ENCODE measurements at regions not wholly inside any gene's neighbourhood (a gene's known extent, or its start where the extent isn't known, plus 50 kb on each side); places are given as distances from the start of the nearest gene placed in this dataset.

DNA sequence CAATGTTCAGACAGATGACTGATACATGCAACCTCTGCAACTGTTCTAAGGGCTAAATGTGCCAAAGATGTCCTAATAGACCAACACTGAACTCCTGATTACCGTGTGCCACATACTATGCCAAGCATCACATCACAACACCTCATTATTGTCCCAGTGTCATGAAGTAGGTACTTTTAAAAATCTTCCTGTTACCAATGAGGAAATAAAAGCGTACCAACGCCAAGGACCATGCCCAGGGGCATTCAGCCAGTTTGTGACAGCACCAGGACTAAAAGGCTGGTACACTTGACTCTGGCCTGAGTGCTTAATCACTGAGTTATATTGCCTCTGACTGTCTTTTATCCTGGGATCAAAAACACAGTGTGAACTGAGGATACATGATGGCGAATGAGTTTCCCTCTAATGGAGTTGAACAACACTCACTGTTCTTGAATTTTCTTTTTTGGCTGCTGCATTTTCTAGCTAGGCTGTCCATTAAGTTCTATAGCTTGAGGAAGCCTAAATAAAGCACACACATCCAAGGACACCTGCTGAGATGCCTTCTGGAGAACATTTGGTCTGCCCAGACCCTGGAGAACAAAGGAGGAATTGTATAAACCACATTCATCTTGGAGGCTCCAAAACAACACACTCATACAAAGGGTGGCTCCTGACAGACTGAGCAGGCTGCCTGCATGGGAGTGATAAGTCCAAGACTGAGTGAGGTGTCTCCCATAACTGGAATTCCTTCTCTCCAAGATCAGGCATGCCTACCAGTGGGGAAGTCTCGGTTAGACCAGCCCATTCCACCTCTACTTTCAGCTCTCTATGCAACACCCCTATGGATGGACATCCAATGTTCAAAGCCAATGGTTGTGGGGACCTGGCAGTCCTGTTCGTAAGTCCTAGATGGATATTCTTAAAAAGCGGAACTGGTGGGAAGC lies 126.7 kb upstream of the PRICKLE2 start:
- no peak for DNase-seq

DNA sequence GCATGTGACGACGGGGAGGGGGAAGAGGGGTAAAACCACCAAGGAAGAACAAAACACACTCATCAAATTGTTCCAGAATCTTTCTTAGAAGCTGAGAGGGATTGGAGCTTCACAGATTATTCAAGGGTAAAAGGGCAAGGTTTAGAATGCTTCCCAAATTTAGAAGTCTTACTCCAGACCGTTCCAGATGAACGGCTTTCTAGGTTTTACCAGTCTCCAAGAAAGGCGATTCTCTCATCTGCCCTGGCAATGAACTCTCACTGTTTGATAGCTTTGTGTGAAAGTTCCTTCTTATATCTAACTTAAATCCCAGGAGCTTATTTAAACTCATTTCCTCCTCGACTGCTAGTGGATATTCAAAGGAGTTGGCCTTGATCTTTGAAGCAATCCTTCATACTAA lies 124.3 kb upstream of the PRICKLE2 start:
- DNase-seq: no peak

DNA sequence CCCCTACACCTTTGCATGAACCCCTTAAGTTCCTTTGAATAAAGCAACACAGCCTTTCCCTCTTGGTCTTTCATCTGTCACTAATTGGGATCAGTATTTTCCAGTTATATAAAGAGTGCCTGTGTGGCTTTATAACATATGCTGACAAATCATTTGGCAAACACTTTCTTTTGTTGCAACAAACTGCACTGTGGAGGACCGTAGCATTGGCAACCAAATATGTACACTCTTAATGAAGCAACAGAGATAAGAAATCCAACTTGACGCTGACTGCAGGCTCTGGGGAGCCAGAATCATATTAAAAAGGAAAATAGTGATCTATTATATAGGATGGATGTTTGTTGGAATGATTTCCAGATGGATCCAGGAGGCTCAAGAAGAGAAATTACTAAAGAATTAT lies 120.1 kb upstream of the PRICKLE2 start:
- DNase-seq: peak; percentile 45

DNA sequence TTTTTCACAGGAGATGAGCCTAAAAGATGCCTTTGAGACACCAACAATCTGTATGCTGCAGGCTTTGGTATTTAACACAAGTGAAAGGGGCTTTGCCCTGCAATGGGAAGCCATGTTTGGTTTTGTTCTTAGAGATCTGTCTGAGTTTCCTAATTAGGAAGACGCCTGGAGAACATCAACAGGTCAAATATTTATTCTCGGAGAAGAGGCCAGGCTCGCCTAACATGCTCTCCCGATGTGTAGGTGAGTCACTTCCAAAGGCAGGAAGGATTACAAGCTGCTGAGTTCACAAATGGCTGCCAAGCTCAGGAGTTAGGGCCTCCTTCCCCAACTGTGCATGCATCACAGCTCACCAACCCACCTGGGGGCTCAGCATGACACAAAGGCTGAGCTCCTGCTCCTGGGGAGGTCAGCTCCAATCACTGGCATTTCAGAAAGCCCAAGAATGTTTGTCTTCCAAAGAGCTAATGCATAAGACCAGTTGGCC lies 119.5 kb upstream of the PRICKLE2 start:
- no peak for DNase-seq

DNA sequence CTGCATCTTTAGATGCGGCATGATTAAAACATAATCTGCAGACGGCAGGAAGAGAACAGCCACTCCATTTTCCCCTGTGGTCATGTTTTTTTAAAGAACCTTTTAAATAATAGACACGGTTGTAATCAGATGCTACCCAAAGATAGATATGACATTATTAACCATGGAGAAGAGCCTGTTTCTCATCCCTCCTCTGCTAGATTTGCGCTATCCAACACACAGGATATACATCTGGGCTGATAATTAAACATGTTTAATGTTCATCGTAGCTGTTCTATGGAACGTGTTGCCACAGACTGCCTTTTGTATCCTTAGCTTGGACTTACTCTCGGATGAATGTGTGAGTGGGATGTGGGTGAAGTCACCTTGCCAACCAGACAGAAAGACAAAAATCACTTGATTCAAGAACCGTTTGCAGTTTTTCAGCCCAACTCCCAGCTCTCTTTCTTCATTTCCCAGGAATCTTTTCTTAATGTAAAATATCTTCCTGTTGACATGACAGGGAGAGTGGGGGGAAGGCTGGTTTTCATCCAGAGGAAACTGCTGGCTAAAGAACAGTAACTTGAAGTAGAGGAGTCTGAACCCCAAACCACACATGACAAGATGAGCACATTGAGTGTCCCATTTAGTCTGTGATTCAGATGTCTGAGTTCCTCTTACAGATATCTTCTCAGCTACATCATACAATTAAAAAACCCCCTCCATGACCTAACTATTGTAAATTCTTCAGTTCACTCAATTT lies 118.6 kb upstream of the PRICKLE2 start:
- DNase-seq: no peak

DNA sequence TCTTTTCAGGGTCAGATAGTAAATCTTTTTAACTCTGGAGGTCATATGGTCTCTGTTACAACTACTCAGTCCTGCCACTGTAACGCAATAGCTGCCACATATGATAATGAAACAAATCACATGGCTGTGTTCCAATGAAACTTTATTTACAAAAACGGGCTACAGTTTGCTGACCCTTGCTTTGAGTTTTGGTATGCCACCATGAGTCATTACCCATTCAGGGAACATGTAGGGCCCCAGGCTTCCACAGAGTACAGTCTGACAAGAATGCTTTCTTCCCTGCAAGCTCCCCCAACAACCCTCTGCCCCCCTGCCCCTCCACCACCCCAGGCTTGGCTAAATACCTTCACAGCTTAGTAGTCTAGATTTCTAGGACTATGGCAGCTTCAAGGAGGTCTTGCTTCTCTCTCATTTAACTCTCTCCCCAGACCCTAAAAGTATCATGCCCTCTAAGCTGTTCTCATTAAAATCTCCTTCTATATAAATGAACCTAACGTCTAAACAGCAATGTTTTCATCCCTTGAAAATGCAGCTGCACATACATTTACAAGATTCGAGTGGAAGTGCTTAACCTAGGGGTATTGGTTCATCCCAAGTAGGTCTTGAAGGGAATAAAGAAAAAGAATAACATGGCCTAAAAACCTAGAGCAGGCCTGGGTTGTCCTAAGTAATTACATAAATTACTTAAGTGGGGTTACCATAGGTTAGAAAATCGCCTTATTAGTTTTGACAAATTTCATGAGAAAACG lies 117.8 kb upstream of the PRICKLE2 start:
- DNase-seq: no peak

DNA sequence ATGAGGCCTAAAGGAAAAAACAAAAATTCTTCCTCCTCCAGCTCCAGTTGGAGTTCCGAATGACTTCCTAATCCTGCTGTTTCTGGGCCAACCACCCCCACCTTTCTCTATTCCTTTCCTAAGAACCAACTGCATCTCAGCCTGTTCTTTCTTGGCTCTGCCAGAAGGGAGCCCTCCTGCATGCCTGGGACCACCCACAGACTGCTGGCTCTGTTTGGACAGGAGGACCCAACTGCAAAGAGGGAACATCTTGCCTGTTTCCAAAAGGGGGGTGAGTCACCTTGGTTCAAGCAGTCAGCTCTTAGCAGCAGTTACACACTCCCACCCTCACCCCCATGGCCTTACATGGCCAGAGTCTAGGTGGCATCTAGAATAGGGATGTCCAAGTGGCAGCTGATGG lies 116.0 kb upstream of the PRICKLE2 start:
- DNase-seq: peak; percentile 39

DNA sequence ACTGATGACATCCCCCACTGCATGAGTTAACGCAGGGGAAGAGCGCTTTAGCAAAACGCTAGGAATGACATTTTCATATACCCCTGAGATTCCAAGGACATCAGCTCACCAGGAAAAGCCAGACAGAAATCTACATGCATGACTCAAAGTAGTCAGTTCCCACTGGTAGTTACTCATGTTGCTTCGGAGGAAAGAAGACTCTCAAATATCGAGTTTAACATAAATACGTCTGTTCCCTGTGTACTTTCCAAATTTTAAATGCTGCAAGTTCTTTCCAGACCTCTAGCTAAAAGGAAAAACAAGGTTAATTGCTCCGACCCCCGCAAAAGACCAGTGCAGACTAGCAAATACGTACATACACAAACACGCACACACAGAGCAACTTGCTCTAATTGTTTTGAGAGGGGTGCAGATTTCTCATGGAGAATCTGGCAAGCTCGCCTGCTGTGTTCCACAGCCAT lies 115.4 kb upstream of the PRICKLE2 start:
- peak; percentile 74 for DNase-seq

DNA sequence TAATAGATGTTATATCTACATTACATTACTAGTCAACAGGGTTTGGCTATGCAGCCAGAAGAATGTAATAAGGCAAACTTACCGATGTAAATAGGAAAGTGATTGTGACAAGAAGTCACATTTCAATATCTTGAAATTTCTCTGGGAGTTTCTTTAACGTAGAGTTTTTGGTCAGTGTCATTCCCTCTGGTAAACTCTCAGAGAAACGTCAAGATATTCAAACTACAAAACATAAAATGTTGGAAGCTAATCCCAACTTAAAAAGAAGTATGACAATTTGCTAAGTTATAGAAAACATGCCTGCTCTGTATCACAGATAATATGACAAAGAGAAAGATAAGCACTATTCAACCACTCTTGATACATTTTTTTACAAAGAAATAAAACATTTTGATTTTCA lies 111.2 kb upstream of the PRICKLE2 start:
- no peak for DNase-seq

DNA sequence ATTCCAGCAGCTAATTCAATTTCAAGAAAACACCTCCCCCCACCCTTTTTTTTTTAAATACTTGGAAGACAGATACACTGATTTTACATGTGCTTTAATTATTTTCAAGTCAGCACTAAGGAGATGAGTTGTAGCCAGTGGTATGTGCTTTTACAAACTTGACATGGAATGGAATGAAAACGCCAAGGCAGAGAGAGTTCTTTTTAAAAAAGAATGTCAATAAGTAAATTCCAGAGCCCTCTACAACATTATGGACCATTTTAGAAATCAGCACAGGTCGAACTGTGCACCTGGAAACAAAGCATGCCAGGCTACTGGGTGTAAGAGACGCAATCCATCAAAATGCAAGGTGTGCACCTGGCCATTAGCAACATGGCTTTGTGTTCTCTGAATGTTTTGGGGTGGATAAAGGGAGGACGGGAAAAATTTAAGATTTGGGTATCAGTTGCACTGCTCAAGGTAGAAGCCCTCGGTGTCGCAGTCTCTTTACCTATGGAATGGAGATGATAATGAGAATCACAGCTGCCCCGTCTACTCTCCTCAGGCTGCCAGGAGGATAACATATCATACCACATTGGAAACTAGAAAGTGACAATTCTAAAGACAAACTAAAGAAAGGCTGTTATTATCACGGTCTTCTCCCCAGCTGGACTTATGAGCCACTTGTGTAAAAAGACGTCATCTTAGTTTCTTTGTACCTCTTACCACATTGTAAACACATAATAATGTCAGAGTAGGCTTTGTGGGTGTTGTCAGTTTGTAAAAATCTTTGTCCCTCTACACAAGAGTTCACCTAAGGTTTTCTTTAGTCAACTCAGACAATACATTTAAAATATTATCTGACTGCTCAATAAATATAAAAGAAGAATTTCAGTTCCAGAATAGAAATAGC lies 107.4 kb upstream of the PRICKLE2 start:
- DNase-seq: no peak

DNA sequence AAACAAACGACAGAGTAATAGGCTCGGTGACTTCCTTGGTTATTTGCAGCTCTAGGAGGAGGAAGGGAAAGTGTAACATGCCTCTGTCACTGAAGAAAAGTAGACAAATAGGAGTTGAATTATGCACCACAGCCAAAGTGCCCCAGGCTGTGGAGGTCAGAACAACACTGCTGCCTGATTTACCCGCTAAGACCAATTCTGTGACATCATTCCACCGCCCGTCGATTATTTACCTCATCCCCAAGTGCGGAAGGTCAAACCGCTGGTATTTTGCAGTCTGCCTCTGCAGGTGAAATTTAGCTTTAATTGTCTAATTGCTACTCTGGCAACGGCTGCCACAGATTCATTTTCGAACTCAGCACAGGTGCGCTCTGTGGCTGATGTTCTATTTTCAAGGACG lies 106.3 kb upstream of the PRICKLE2 start:
- no peak for DNase-seq

DNA sequence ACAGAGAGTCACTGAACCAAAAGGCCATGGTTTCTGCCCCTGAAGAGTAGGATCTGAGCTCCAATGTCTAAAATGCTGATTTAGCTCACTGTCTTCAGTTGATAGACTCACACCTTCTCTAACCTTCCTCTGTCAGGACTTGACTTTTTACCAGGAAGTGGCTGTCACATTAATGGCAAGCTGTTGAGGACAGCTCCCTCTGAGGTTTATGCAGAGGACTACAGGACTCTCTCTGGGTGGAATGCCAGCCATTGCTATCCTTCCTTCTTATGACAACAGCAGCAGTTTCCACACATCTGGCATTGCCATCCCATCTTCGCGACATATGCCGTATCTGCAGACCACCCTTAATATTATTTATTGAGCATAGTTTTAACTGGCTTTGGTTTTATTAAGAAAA lies 103.8 kb upstream of the PRICKLE2 start:
- no peak for DNase-seq

DNA sequence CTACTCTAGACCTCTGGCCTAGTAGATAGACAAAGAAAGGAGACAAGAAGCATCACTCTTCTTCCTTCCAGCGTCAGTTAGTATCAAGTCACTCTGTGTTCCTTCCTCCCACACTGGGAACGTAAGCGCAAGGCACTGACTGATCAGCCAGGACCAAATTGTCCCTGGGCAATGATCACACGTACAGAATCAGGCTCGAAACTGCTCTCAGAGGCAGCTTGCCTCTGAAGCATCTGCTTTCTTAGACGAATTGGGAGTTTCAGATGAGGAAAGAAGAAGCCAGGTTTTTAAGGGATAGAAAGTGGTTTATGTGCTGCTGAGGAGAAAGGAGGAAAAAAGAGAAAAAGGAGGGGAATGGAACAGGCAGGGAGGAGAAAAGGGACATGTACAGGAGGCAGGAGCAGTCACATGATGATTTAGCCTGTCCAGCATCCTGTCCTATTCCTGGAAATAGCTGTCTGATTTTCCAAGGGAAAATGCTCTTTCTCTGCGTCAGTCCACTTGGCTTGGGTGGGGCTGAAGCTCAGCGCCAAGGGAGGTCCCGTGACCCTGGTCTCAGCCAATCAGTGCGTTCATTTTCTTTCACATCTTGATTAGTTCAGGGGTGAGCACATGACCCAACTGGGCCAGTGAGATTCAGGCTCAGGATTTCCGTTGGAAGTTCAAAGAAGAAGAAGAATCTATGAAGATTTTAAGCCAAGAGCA lies 102.0 kb upstream of the PRICKLE2 start:
- peak; percentile 84 for DNase-seq

DNA sequence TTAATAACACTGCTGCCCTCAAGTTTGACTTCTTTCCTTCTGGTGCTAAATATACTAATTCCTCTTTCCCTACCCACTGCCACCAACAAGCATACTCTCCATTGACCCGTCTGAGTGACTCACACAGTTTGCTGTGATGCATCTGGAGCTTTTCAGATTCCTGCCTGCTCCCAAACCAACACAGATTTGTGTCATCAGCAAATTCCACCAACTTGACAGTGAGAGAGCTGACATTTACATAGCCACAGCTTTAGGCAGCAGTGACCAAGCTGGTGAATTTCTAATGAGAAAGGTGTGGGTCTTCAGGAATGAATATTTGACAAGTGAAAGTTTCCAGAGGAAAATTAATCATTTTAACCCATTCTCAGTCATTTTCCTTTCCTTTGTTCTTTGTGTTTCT lies 96.5 kb upstream of the PRICKLE2 start:
- no peak for DNase-seq

DNA sequence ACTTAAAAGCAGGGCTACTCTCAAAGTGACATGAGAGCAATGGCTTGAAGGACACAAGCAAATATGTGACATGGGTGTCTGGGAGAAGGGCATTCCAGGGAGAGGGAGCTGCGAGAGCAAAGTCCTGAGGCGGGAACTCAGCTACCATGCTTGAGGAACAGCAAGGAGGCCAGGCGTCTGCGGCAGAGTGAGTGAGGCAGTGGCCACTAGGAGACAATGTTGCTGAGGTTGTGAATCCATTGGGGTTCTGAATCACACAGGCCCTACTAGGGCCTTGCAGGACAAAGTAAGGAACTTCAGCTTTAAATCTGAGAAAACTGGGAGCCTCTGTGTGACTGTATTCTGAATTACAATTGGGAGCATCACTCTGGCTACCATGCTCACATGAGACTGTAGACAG lies 94.1 kb upstream of the PRICKLE2 start:
- no peak for DNase-seq

DNA sequence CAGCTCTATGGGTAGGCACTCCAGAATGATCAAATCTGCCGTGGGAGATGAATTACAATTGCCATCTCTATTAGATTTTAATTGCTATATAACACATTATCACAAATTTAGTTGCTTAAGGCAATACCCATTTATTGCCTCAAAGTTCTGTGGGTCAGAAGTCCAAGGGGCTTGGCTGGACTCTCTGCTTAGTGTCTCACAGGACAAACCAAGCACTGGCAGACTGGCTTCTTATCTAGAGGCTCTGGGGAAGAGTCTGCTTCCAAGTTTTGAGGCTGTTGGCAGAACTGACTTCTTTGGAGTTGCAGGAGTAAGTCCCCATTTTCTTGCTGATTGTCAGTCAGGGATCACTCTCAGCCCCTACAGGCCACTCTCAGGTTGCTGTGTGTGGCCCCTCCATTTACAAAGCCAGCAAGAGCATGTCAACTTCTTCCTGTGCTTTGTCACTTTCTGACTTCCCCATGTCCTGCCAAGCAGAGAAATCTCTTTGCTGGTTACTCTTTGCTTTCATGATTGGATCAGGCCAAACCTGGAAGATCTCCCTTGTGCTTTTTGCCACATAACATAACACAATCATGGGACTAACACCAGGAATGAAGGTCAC lies 93.5 kb upstream of the PRICKLE2 start:
- no peak for DNase-seq

DNA sequence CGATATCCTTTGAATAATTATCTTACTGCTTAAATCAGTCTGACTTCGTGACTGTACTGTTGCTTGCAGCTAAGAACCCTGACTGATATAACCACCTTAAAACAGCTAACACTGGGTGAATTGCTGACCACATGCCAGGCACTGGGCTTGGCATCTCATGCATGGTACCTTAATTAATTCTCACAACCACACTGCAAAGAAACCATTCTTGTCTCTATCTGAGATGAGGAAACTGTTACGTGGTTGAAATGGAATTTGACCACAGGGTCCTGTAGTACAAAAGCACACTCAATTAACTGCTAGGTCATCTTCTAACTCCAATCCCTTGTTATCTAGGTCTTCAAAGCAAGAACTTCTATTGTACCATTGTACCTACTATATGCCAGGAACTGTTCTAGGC lies 92.7 kb upstream of the PRICKLE2 start:
- DNase-seq: no peak

DNA sequence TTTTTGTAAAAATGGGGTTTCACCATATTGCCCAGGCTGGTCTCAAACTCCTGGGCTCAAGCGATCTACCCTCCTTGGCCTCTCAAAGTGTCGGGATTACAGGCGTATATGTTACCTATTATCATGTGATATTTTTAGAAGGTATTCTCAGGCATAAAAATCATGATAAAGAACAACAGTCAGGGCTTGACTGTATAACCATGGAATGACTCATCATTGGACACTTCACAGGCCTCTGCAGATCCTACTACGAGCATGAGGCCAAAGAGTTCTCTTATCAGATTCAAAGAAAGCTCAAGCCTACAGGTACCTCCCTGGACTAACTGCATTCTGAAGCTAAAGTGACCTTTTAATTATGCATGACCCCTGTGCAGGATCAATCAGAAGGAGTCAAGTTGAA lies 91.7 kb upstream of the PRICKLE2 start:
- no peak for DNase-seq

DNA sequence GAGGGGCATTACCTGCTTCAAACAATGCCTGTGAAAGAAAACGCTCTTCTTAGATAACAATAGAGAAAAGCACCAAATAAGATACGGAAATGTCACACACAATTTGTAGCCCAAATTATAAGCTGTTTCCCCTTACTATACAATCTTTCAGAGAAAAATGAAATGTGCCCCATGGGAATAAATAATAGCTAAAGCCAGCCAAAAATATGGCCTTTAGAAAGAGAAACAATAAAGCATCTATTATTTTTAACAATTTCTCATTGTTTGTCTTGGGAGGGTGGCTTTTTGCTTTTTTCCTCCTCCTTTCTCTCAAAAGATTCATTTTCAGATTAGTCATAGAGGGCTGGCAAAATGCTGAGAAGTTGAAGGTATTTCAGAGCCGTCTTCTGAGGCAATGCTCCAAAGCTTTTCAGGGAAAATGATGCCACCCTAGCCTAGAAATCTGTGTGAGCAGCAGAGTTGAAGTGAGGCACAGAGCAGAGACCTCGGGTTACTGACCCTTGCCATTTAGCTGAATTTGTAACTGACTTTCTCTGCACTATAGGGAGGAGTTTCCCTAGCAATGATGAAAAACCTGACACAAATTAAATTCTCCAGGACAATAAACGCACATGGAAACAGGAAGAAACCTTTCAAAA lies 86.3 kb upstream of the PRICKLE2 start:
- DNase-seq: no peak

DNA sequence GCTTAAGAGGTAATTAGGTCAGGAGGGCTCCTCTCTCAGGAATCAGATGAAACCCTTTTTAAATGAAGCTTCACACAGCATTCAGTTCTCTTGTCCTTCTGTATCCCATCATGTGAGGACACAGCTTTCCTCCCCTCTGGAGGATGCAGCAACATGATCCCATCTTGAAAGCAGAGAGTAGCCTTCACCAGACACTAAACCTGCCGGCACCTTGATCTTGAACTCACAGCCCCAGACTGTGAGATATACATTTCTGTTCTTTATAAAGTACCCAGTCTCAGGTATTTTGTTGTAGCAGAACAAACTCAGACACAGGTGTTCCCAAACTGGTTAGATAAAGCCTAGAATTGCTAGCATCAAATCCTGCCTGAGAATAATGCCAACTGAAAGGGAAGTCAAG lies 83.7 kb upstream of the PRICKLE2 start:
- DNase-seq: no peak
